ENCODE measurements at regions not wholly inside any gene's neighbourhood (a gene's known extent, or its start where the extent isn't known, plus 50 kb on each side); places are given as distances from the start of the nearest gene placed in this dataset.

- no peak for TF ChIP-seq CTCF (conservative IDR thresholded peaks at IDR 0.05; ENCODE audit: low read depth, low read length)
- TF ChIP-seq EZH2phosphoT487 (IDR thresholded peaks at IDR 0.05; ENCODE audit: borderline replicate concordance, low read length): no peak
- no peak for TF ChIP-seq EZH2 (IDR thresholded peaks at IDR 0.05; ENCODE audit: low read length, unreplicated experiment)
These were observed 319.2 kb downstream of the SOX9 start for GRCh38 chr17:72439893-72440502.

Data from PC-3 (cell line).